Mesothelial cell of epicardium (in vitro differentiated cells): ENCODE measurements at regions not wholly inside any gene's neighbourhood (a gene's known extent, or its start where the extent isn't known, plus 50 kb on each side); places are given as distances from the start of the nearest gene placed in this dataset.

ENCODE experiments used
- DNase-seq, 2 experiments: peaks; one replicate each; pipeline ENCODE4 v3.0.0; 2021; ENCODE audit warnings: low spot score in 2 of 2; ENCODE audit not compliant: unreplicated experiment in 2 of 2
- H3K27ac Mint-ChIP-seq: 2 replicates; pipeline ENCODE4 v1.8.0; 2021; ENCODE audit warnings: mixed read lengths
- H3K27me3 Mint-ChIP-seq: 2 replicates; pipeline ENCODE4 v1.8.0; 2021; ENCODE audit warnings: low read depth, mixed read lengths
- H3K36me3 Mint-ChIP-seq: 2 replicates; pipeline ENCODE4 v1.8.0; 2021; ENCODE audit warnings: mixed read lengths
- H3K4me1 Mint-ChIP-seq: 2 replicates; pipeline ENCODE4 v1.8.0; 2021; ENCODE audit warnings: mixed read lengths
- H3K4me3 Mint-ChIP-seq: 2 replicates; pipeline ENCODE4 v1.8.0; 2021; ENCODE audit warnings: mild to moderate bottlenecking, moderate library complexity, mixed read lengths
- H3K9me3 Mint-ChIP-seq: 2 replicates; pipeline ENCODE4 v1.8.0; 2021; ENCODE audit warnings: mixed read lengths
- CTCF ChIP-seq: fragments of 200-600 bp; sonication (generic); IDR thresholded peaks from one replicate; pipeline ENCODE4 v1.5.0; 2021; ENCODE audit warnings: antibody characterized with exemption; ENCODE audit not compliant: unreplicated experiment

GRCh38 chr10:78600121-78600665 lies 468.6 kb upstream of the ZMIZ1 start:
- TF ChIP-seq CTCF = no peak
- H3K4me1 Mint-ChIP-seq = peaks cover 9% of the 10 kb centered on the region
- H3K27me3 Mint-ChIP-seq = no peaks in the 10 kb centered on the region
- no peaks in the 10 kb centered on the region for H3K36me3 Mint-ChIP-seq
- no peak for DNase-seq
- no peak overlapping the region for H3K27ac Mint-ChIP-seq
- no peak overlapping the region for H3K4me3 Mint-ChIP-seq
- H3K9me3 Mint-ChIP-seq = no peaks in the 10 kb centered on the region

- no peak for DNase-seq
- Mint-ChIP-seq H3K27ac (no peak overlapping the region), H3K36me3 (no peaks in the 10 kb centered on the region), H3K9me3 (no peaks in the 10 kb centered on the region), H3K4me1 (peaks cover 3% of the 10 kb centered on the region), H3K4me3 (no peak overlapping the region), H3K27me3 (no peaks in the 10 kb centered on the region)
- TF ChIP-seq CTCF = no peak
Measured at GRCh38 chr10:78600740-78601139, 468.0 kb upstream of the ZMIZ1 start.

- Mint-ChIP-seq H3K27ac (no peak overlapping the region), H3K9me3 (no peaks in the 10 kb centered on the region), H3K36me3 (no peaks in the 10 kb centered on the region), H3K27me3 (no peaks in the 10 kb centered on the region), H3K4me3 (no peak overlapping the region), H3K4me1 (peaks cover 1% of the 10 kb centered on the region)
- no peak for DNase-seq
- TF ChIP-seq CTCF = no peak
Measured at GRCh38 chr10:78602201-78602932, 466.4 kb upstream of the ZMIZ1 start.

GRCh38 chr10:78604286-78604685 lies 464.5 kb upstream of the ZMIZ1 start:
- Mint-ChIP-seq H3K27ac (no peak overlapping the region), H3K4me3 (no peak overlapping the region), H3K4me1 (peaks cover 1% of the 10 kb centered on the region), H3K9me3 (peaks cover 11% of the 10 kb centered on the region), H3K27me3 (no peaks in the 10 kb centered on the region), H3K36me3 (peaks cover 2% of the 10 kb centered on the region)
- no peak for TF ChIP-seq CTCF
- no peak for DNase-seq

GRCh38 chr10:78604721-78605120 lies 464.0 kb upstream of the ZMIZ1 start:
- TF ChIP-seq CTCF = no peak

More at GRCh38 chr10:78604721-78605120, 464.0 kb upstream of the ZMIZ1 start:
- DNase-seq = no peak
- Mint-ChIP-seq H3K27ac (no peak overlapping the region), H3K9me3 (peaks cover 12% of the 10 kb centered on the region), H3K36me3 (peaks cover 2% of the 10 kb centered on the region), H3K4me3 (no peak overlapping the region), H3K4me1 (peaks cover 1% of the 10 kb centered on the region), H3K27me3 (no peaks in the 10 kb centered on the region)
